H1 (cell line): ENCODE measurements at regions not wholly inside any gene's neighbourhood (a gene's known extent, or its start where the extent isn't known, plus 50 kb on each side); places are given as distances from the start of the nearest gene placed in this dataset.

Experiments
- CTCF ChIA-PET: fragments of 300-600 bp; sonication (Branson Sonifier 250); formaldehyde crosslinking; loops from one replicate; lab custom pipeline; 2021; ENCODE audit not compliant: partially characterized antibody; lab: Charles Lee
- POLR2A ChIA-PET: fragments of 300-600 bp; sonication (Branson Sonifier 250); formaldehyde crosslinking; loops from one replicate; lab custom pipeline; 2021; ENCODE audit warnings: inconsistent platforms; ENCODE audit not compliant: partially characterized antibody; lab: Charles Lee
- DNase-seq, 2 experiments: peaks; one replicate each; pipeline versions ENCODE4 v3.0.0 to v3.0.0-alpha.2; 2010 to 2022; ENCODE audit warnings: low spot score in 2 of 2, low read depth in 1 of 2, mixed read lengths in 1 of 2
- FAIRE-seq: peaks from 2 replicates; lab custom pipeline; 2011; peaks lifted over from hg19 to GRCh38; lab: Jason Lieb, UNC
- H2AFZ ChIP-seq: 2 replicates; pipeline ENCODE4 v1.8.1; 2012; ENCODE audit warnings: low read length, inconsistent platforms
- H2AK5ac ChIP-seq: 2 replicates; pipeline ENCODE4 v1.6.1; 2013; ENCODE audit warnings: low read depth, low read length
- H2BK120ac ChIP-seq: replicated peaks from 2 replicates; pipeline ENCODE3; 2013; ENCODE audit warnings: low read depth, low read length, inconsistent platforms
- H2BK12ac ChIP-seq: 2 replicates; pipeline ENCODE4 v1.6.1; 2013; ENCODE audit warnings: low read depth, low read length
- H2BK15ac ChIP-seq: 2 replicates; pipeline ENCODE4 v1.6.1; 2013; ENCODE audit warnings: low read length
- H2BK20ac ChIP-seq: 2 replicates; pipeline ENCODE4 v1.6.1; 2013; ENCODE audit warnings: low read length
- H2BK5ac ChIP-seq: 2 replicates; pipeline ENCODE4 v1.6.1; 2013; ENCODE audit warnings: low read depth, low read length
- H3K14ac ChIP-seq: 2 replicates; pipeline ENCODE4 v1.6.1; 2013; ENCODE audit warnings: inconsistent platforms; ENCODE audit not compliant: insufficient read length
- H3K18ac ChIP-seq: 2 replicates; pipeline ENCODE4 v1.6.1; 2013; ENCODE audit warnings: low read length; ENCODE audit errors: extremely low read depth
- H3K23ac ChIP-seq: 2 replicates; pipeline ENCODE4 v1.6.1; 2013; ENCODE audit warnings: inconsistent platforms; ENCODE audit not compliant: insufficient read length
- H3K23me2 ChIP-seq: 2 replicates; pipeline ENCODE4 v1.6.1; 2013; ENCODE audit warnings: low read depth, low read length
- H3K27ac ChIP-seq: 2 replicates; pipeline ENCODE4 v1.6.1; 2011; ENCODE audit warnings: low read depth, low read length, inconsistent platforms
- H3K27me3 ChIP-seq, 4 experiments: replicated peaks in 1 of 4; 1 replicate in 1 of 4; 2 replicates in 3 of 4; pipeline versions ENCODE4 v1.6.1 to v1.8.1; 2011 to 2013; ENCODE audit warnings: low read length in 3 of 4, mild to moderate bottlenecking in 3 of 4, inconsistent platforms in 2 of 4, mixed read lengths in 2 of 4, moderate library complexity in 1 of 4; ENCODE audit not compliant: control insufficient read depth in 3 of 4, insufficient read depth in 3 of 4; ENCODE audit errors: extremely low read depth in 1 of 4
- H3K36me3 ChIP-seq, 4 experiments: 2 replicates each; pipeline versions ENCODE4 v1.6.1 to v1.8.1; 2011 to 2013; ENCODE audit warnings: mild to moderate bottlenecking in 4 of 4, low read length in 3 of 4, moderate library complexity in 2 of 4, control low read depth in 1 of 4, inconsistent platforms in 1 of 4; ENCODE audit not compliant: insufficient read depth in 4 of 4, control insufficient read depth in 2 of 4
- H3K4ac ChIP-seq: replicated peaks from 2 replicates; pipeline ENCODE3; 2013; ENCODE audit warnings: low read length, low read depth, mixed read lengths, inconsistent platforms; ENCODE audit not compliant: insufficient read length
- H3K4me1 ChIP-seq, 4 experiments: replicated peaks in 1 of 4; 1 replicate in 1 of 4; 2 replicates in 3 of 4; pipeline versions ENCODE4 v1.6.1 to v1.8.1; 2011 to 2013; ENCODE audit warnings: low read length in 3 of 4, inconsistent platforms in 2 of 4, mixed read lengths in 1 of 4; ENCODE audit not compliant: insufficient read depth in 4 of 4, control insufficient read depth in 3 of 4
- H3K4me2 ChIP-seq, 2 experiments: 2 replicates each; pipeline versions ENCODE4 v1.6.1 to v1.8.1; 2011 to 2013; ENCODE audit warnings: low read depth in 2 of 2, low read length in 2 of 2, control low read depth in 1 of 2, inconsistent platforms in 1 of 2, mild to moderate bottlenecking in 1 of 2; ENCODE audit not compliant: insufficient read depth in 1 of 2
- H3K4me3 ChIP-seq, 4 experiments: fragments of 200-600, 300-600 bp in 1 of 4; sonication (generic), shearing (Covaris generic), sonication (Bioruptor Twin) in 1 of 4; 2 replicates each; pipeline versions ENCODE4 v1.5.1 to v1.8.1; 2011 to 2016; ENCODE audit warnings: low read length in 4 of 4, low read depth in 3 of 4, control low read depth in 2 of 4, inconsistent platforms in 2 of 4, mild to moderate bottlenecking in 2 of 4, mixed read lengths in 1 of 4, moderate library complexity in 1 of 4; ENCODE audit not compliant: insufficient read depth in 2 of 4; ENCODE audit errors: extremely low read depth in 1 of 4
- H3K56ac ChIP-seq: replicated peaks from 2 replicates; pipeline ENCODE3; 2013; ENCODE audit warnings: low read depth, mild to moderate bottlenecking, mixed read lengths, low read length, inconsistent platforms; ENCODE audit not compliant: insufficient read length
- H3K79me1 ChIP-seq: 2 replicates; pipeline ENCODE4 v1.6.1; 2013; ENCODE audit warnings: low read depth, low read length, control low read depth
- H3K79me2 ChIP-seq, 2 experiments: 2 replicates each; pipeline versions ENCODE4 v1.6.1 to v1.8.1; 2012 to 2013; ENCODE audit warnings: low read length in 2 of 2, mild to moderate bottlenecking in 2 of 2, inconsistent platforms in 1 of 2; ENCODE audit not compliant: insufficient read depth in 2 of 2, control insufficient read depth in 1 of 2
- H3K9ac ChIP-seq, 4 experiments: replicated peaks in 1 of 4; 1 replicate in 1 of 4; 2 replicates in 3 of 4; pipeline versions ENCODE4 v1.6.1 to v1.8.1; 2011 to 2013; ENCODE audit warnings: low read depth in 3 of 4, low read length in 3 of 4, control low read depth in 2 of 4, mild to moderate bottlenecking in 2 of 4, moderate library complexity in 2 of 4, inconsistent platforms in 1 of 4; ENCODE audit errors: extremely low read depth in 1 of 4
- H3K9me3 ChIP-seq, 2 experiments: 2 replicates each; pipeline versions ENCODE4 v1.6.1 to v1.8.1; 2012 to 2013; ENCODE audit warnings: mild to moderate bottlenecking in 2 of 2, moderate library complexity in 2 of 2, control low read depth in 1 of 2, inconsistent platforms in 1 of 2, low read depth in 1 of 2, low read length in 1 of 2, mixed read lengths in 1 of 2; ENCODE audit not compliant: insufficient read depth in 2 of 2
- H4K20me1 ChIP-seq, 2 experiments: replicated peaks in 1 of 2; 2 replicates each; pipeline versions ENCODE3 to v1.8.1; 2011 to 2013; ENCODE audit warnings: inconsistent platforms in 2 of 2, low read length in 2 of 2, mild to moderate bottlenecking in 1 of 2; ENCODE audit not compliant: insufficient read depth in 2 of 2, control insufficient read depth in 1 of 2
- H4K5ac ChIP-seq: 2 replicates; pipeline ENCODE4 v1.6.1; 2013; ENCODE audit warnings: low read length, low read depth, mixed read lengths, inconsistent platforms; ENCODE audit not compliant: insufficient read length
- H4K8ac ChIP-seq: 2 replicates; pipeline ENCODE4 v1.8.0; 2013; ENCODE audit warnings: mild to moderate bottlenecking, moderate library complexity, low read length, inconsistent platforms; ENCODE audit not compliant: insufficient read depth; ENCODE audit errors: extremely low read depth
- H4K91ac ChIP-seq: replicated peaks from 2 replicates; pipeline ENCODE3; 2013; ENCODE audit warnings: low read length, mixed read lengths, inconsistent platforms; ENCODE audit not compliant: insufficient read length
- CEBPB ChIP-seq: IDR thresholded peaks from 2 replicates; pipeline ENCODE4 v1.6.1; 2012; ENCODE audit warnings: low read depth, low read length
- EZH2 ChIP-seq: fragments of 200-600 bp; sonication (generic); IDR thresholded peaks from 2 replicates; pipeline ENCODE4 v1.7.1; 2012; ENCODE audit warnings: low read depth, mild to moderate bottlenecking, moderate library complexity, low read length, inconsistent platforms; ENCODE audit not compliant: severe bottlenecking
- GTF2F1 ChIP-seq: IDR thresholded peaks from 2 replicates; pipeline ENCODE4 v1.6.1; 2012; ENCODE audit warnings: low read depth, low read length, improper control_type of control experiment, borderline replicate concordance
- HDAC6 ChIP-seq: IDR thresholded peaks from one replicate; pipeline ENCODE4 v1.7.1; 2012; ENCODE audit warnings: low read depth, mild to moderate bottlenecking, inconsistent platforms, low read length, moderate library complexity
- KDM1A ChIP-seq: fragments of 200-600, 300-600 bp; sonication (generic); IDR thresholded peaks from 2 replicates; pipeline ENCODE4 v1.7.1; 2016; ENCODE audit warnings: mild to moderate bottlenecking, low read length, borderline replicate concordance
- KDM5A ChIP-seq: fragments of 200-600 bp; IDR thresholded peaks from 2 replicates; pipeline ENCODE4 v1.7.1; 2012; ENCODE audit warnings: mild to moderate bottlenecking, low read length, inconsistent platforms, mixed read lengths
- MAX ChIP-seq: IDR thresholded peaks from 2 replicates; pipeline ENCODE4 v1.6.1; 2012; ENCODE audit warnings: inconsistent platforms
- POLR2A ChIP-seq, 2 experiments: IDR thresholded peaks; 1 replicate in 1 of 2; 2 replicates in 1 of 2; pipeline ENCODE4 v1.6.1; 2011; ENCODE audit warnings: low read depth in 2 of 2, low read length in 2 of 2, mild to moderate bottlenecking in 2 of 2; ENCODE audit errors: control extremely low read depth in 1 of 2
- RAD21 ChIP-seq, 2 experiments: IDR thresholded peaks in 1 of 2; conservative IDR thresholded peaks in 1 of 2; 2 replicates each; pipeline ENCODE4 v1.6.1; 2011; ENCODE audit warnings: low read depth in 2 of 2, low read length in 2 of 2, improper control_type of control experiment in 1 of 2, inconsistent platforms in 1 of 2, mild to moderate bottlenecking in 1 of 2, moderate library complexity in 1 of 2
- RFX5 ChIP-seq: IDR thresholded peaks from 2 replicates; pipeline ENCODE4 v1.6.1; 2011; ENCODE audit warnings: low read depth, low read length, improper control_type of control experiment, borderline replicate concordance
- SUZ12 ChIP-seq: fragments of 200-600 bp; sonication (generic); IDR thresholded peaks from 2 replicates; pipeline ENCODE4 v1.6.1; 2012; ENCODE audit warnings: mild to moderate bottlenecking, inconsistent platforms, low read length, moderate library complexity, mixed read lengths
- TAF1 ChIP-seq: IDR thresholded peaks from 2 replicates; pipeline ENCODE4 v1.6.1; 2011; ENCODE audit warnings: mild to moderate bottlenecking, low read depth, low read length
- TBP ChIP-seq: IDR thresholded peaks from 2 replicates; pipeline ENCODE4 v1.6.1; 2011; ENCODE audit warnings: low read depth, low read length, improper control_type of control experiment
- TEAD4 ChIP-seq: IDR thresholded peaks from 2 replicates; pipeline ENCODE4 v1.6.1; 2012; ENCODE audit warnings: low read depth, low read length, inconsistent platforms, mixed read lengths
- YY1 ChIP-seq: IDR thresholded peaks from 2 replicates; pipeline ENCODE4 v1.6.1; 2011; ENCODE audit warnings: low read depth, mild to moderate bottlenecking, low read length
- WGBS, 2 experiments: shearing (Covaris generic) in 1 of 2; methylation state at CpG; one replicate each; pipeline versions ENCODE4 v1.1.6 to v1.1.7; 2013 to 2015; ENCODE audit warnings: low lambda C conversion rate in 2 of 2, mixed read lengths in 2 of 2, inconsistent platforms in 1 of 2, low coverage in 1 of 2, missing lambda C conversion rate in 1 of 2; ENCODE audit not compliant: insufficient replicate concordance in 2 of 2, insufficient coverage in 1 of 2, insufficient read length in 1 of 2; ENCODE audit errors: extremely low coverage in 1 of 2, missing lambda C conversion rate in 1 of 2; 5-methylcytosine and 5-hydroxymethylcytosine counted together

DNA sequence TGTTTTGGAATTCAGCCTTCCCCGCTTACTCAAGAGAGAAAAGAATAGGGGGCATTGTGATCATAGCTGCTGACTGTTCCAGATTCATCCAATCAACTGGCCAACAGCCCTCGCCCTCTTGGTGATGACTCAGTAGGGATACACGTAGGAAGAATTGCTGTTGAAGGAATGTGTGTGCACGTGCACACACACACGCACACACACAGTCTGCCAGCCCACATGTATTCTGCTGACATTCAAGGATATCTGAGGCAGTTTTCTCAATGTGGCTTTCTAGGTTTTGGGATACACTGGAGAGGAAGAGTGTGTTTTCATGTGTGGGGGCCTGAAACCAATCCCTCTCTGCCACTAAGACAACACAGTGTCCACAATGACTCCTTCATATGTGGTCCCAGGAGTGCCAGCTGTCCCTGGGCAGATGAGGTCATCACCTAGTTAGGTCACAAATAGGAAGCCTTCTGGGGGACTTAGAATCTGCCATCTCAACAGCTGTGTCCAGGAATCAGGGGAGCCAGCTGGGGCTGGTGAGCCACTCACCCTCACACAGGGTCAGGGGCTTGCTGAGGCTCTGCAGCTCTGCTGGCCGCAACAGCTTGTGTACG lies 352.6 kb downstream of the SS18 start:
- no peak for DNase-seq
- Histone ChIP-seq H2AK5ac (no peak overlapping the region), H4K8ac (no peak overlapping the region), H3K4me2 (no peak overlapping the region), H3K23me2 (no peaks in the 10 kb centered on the region), H3K27ac (no peak overlapping the region), H4K20me1 (no peaks in the 10 kb centered on the region), H3K79me1 (no peaks in the 10 kb centered on the region), H2BK5ac (no peak overlapping the region), H3K18ac (no peak overlapping the region), H3K23ac (no peak overlapping the region), H3K14ac (no peak overlapping the region), H2BK15ac (no peak overlapping the region), H2BK120ac (no peak overlapping the region), H4K91ac (no peak overlapping the region), H3K79me2 (no peaks in the 10 kb centered on the region), H3K4ac (no peak overlapping the region), H3K4me3 (no peak overlapping the region), H3K9me3 (no peaks in the 10 kb centered on the region), H2AFZ (no peak overlapping the region), H2BK12ac (no peak overlapping the region), H3K36me3 (no peaks in the 10 kb centered on the region), H2BK20ac (no peak overlapping the region), H3K56ac (no peak overlapping the region), H4K5ac (no peak overlapping the region), H3K9ac (no peak overlapping the region), H3K4me1 (peaks cover 5 to 10% (median 8%) of the 10 kb centered on the region in 4 experiments; a peak in 6 of 7 replicates), H3K27me3 (peaks cover 3 to 35% (median 17%) of the 10 kb centered on the region in 4 experiments)
- WGBS, 2 experiments = 88% methylated on average over 7 of the region's 7 CpGs; no CpG with 5 or more reads in 1 of the 2 experiments
- ChIA-PET POLR2A (no interaction called here), CTCF (interaction anchor here (1.3 kb wide), 1 partner anchor 65 kb away, joined by 3 read pairs; no protein-coding TSS in a partner anchor)
- FAIRE-seq = no peak
- TF ChIP-seq TBP (no peak), RAD21 (IDR thresholded peaks at IDR 0.05 in 1 of 2, conservative IDR thresholded peaks at IDR 0.05 in 1 of 2; ENCODE audit: low read depth in 2 of 2, low read length in 2 of 2) (no peak), YY1 (no peak), TAF1 (no peak), SUZ12 (no peak), HDAC6 (no peak), MAX (no peak), POLR2A (IDR thresholded peaks at IDR 0.05; ENCODE audit: control extremely low read depth in 1 of 2, low read depth in 2 of 2, low read length in 2 of 2) (no peak), RFX5 (no peak), KDM5A (no peak), CEBPB (no peak), EZH2 (no peak), KDM1A (no peak), GTF2F1 (no peak), TEAD4 (no peak)
